HCT116 (cell line): ENCODE measurements at regions not wholly inside any gene's neighbourhood (a gene's known extent, or its start where the extent isn't known, plus 50 kb on each side); places are given as distances from the start of the nearest gene placed in this dataset.

Source experiments
- EZH2phosphoT487 ChIP-seq: fragments of 200-600 bp; IDR thresholded peaks from 2 replicates; pipeline ENCODE4 v1.6.1; 2018; ENCODE audit warnings: antibody characterized with exemption, borderline replicate concordance
- POLR2AphosphoS5 ChIP-seq: IDR thresholded peaks from 2 replicates; pipeline ENCODE4 v1.6.1; 2011; ENCODE audit warnings: mild to moderate bottlenecking, low read depth, low read length, moderate library complexity
- TF ChIP-seq, protein P1 (sequence below), 3 experiments: fragments of 200-600 bp in 1 of 3; sonication (generic) in 1 of 3; IDR thresholded peaks in 2 of 3; conservative IDR thresholded peaks in 1 of 3; 2 replicates each; pipeline ENCODE4 v1.5.1; 2012 to 2017; ENCODE audit warnings: low read depth in 2 of 3, low read length in 2 of 3, antibody characterized with exemption in 1 of 3, borderline replicate concordance in 1 of 3, control low read depth in 1 of 3, mild to moderate bottlenecking in 1 of 3, mixed read lengths in 1 of 3, mixed run types in 1 of 3, moderate library complexity in 1 of 3; ENCODE audit not compliant: insufficient read depth in 1 of 3

DNA sequence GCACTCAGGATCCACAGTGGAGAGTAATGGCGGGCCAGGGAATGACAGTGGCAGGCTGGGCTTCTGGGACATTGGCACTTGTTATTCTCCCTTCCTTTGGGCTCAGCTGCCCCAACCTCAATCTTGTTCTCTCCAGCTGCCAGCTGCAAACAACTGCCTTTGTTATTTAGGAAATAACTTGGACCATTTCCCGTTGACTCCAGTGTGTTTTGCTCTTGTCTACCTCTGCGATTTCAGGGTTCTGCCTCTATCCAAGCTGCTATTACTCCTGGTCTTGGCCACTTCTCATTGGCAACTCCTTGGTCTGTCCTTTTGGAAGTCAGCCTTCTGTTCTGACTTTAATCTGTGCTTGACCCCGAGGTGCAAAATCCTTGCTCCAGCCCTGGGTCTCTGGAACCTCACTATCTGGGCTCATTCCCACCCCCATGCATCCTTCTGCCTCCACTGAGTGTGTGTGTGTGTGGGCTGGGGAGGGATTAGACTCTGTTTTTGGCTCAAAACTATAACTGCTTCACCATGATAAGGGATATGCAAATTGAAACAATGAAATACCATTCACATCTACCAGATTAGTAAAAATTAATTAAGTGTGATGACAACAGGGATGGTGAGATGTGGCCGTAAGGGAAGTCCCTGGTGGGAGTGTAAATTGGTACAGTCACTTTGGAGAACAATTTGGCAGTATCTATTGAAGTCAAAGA, 134.1 kb upstream of the CXCR4 start:
- TF ChIP-seq EZH2phosphoT487 = no peak
- TF ChIP-seq POLR2AphosphoS5 = no peak
- TF ChIP-seq, protein P1, sequence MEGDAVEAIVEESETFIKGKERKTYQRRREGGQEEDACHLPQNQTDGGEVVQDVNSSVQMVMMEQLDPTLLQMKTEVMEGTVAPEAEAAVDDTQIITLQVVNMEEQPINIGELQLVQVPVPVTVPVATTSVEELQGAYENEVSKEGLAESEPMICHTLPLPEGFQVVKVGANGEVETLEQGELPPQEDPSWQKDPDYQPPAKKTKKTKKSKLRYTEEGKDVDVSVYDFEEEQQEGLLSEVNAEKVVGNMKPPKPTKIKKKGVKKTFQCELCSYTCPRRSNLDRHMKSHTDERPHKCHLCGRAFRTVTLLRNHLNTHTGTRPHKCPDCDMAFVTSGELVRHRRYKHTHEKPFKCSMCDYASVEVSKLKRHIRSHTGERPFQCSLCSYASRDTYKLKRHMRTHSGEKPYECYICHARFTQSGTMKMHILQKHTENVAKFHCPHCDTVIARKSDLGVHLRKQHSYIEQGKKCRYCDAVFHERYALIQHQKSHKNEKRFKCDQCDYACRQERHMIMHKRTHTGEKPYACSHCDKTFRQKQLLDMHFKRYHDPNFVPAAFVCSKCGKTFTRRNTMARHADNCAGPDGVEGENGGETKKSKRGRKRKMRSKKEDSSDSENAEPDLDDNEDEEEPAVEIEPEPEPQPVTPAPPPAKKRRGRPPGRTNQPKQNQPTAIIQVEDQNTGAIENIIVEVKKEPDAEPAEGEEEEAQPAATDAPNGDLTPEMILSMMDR (IDR thresholded peaks at IDR 0.05 in 2 of 3, conservative IDR thresholded peaks at IDR 0.05 in 1 of 3; ENCODE audit: borderline replicate concordance in 1 of 3, insufficient read depth in 1 of 3, low read depth in 2 of 3, low read length in 2 of 3) = no peak
